Transverse colon (tissue), 4 donors: ENCODE measurements at regions not wholly inside any gene's neighbourhood (a gene's known extent, or its start where the extent isn't known, plus 50 kb on each side); places are given as distances from the start of the nearest gene placed in this dataset.

ENCODE experiments used
- CTCF ChIP-seq, 5 experiments: fragments of 200-600 bp in 3 of 5; fragments of 450-650 bp in 2 of 5; sonication (generic) in 3 of 5; IDR thresholded peaks; 1 replicate in 2 of 5; 2 replicates in 3 of 5; pipeline ENCODE4 v1.5.1; 2016 to 2017; ENCODE audit warnings: antibody characterized with exemption in 5 of 5, inconsistent platforms in 3 of 5, mild to moderate bottlenecking in 2 of 5, moderate library complexity in 1 of 5
- POLR2A ChIP-seq: fragments of 450-650 bp; IDR thresholded peaks from one replicate; pipeline ENCODE4 v1.6.1; 2016; ENCODE audit warnings: antibody characterized with exemption, mild to moderate bottlenecking, moderate library complexity
- POLR2AphosphoS5 ChIP-seq, 3 donors: sonication (generic); formaldehyde crosslinking; IDR thresholded peaks; one replicate each; pipeline ENCODE4 v1.6.1; 2016; ENCODE audit warnings: antibody characterized with exemption in 3 of 3

GRCh38 chr2:194135463-194135862 lies 1521.6 kb upstream of the SLC39A10 start:
- no peak for TF ChIP-seq CTCF (IDR thresholded peaks at IDR 0.05)
- no peak for TF ChIP-seq POLR2A
- TF ChIP-seq POLR2AphosphoS5 (IDR thresholded peaks at IDR 0.05): no peak
